ENCODE measurements at regions not wholly inside any gene's neighbourhood (a gene's known extent, or its start where the extent isn't known, plus 50 kb on each side); places are given as distances from the start of the nearest gene placed in this dataset.

GRCh38 chr9:12066455-12067035 is 626.6 kb upstream of the TYRP1 start:
- TF ChIP-seq, protein P1, sequence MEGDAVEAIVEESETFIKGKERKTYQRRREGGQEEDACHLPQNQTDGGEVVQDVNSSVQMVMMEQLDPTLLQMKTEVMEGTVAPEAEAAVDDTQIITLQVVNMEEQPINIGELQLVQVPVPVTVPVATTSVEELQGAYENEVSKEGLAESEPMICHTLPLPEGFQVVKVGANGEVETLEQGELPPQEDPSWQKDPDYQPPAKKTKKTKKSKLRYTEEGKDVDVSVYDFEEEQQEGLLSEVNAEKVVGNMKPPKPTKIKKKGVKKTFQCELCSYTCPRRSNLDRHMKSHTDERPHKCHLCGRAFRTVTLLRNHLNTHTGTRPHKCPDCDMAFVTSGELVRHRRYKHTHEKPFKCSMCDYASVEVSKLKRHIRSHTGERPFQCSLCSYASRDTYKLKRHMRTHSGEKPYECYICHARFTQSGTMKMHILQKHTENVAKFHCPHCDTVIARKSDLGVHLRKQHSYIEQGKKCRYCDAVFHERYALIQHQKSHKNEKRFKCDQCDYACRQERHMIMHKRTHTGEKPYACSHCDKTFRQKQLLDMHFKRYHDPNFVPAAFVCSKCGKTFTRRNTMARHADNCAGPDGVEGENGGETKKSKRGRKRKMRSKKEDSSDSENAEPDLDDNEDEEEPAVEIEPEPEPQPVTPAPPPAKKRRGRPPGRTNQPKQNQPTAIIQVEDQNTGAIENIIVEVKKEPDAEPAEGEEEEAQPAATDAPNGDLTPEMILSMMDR (conservative IDR thresholded peaks at IDR 0.05; ENCODE audit: low read length): no peak
- no peak for TF ChIP-seq EZH2phosphoT487 (IDR thresholded peaks at IDR 0.05; ENCODE audit: borderline replicate concordance, low read depth, low read length)

Data from OCI-LY7 (cell line).